ENCODE measurements at regions not wholly inside any gene's neighbourhood (a gene's known extent, or its start where the extent isn't known, plus 50 kb on each side); places are given as distances from the start of the nearest gene placed in this dataset.

- Histone ChIP-seq H3K27ac (ENCODE audit: low read depth, low read length, poor library complexity, severe bottlenecking) (no peak overlapping the region), H3K4me3 (ENCODE audit: low read depth, low read length, poor library complexity, severe bottlenecking) (no peak overlapping the region), H3K36me3 (ENCODE audit: insufficient read depth, low read length, poor library complexity, severe bottlenecking) (no peaks in the 10 kb centered on the region), H3K4me1 (ENCODE audit: insufficient read depth, low read length, poor library complexity, severe bottlenecking) (no peaks in the 10 kb centered on the region), H3K9me3 (ENCODE audit: low read depth, low read length, poor library complexity, severe bottlenecking) (no peaks in the 10 kb centered on the region), H3K27me3 (replicated peaks; ENCODE audit: insufficient read depth, low read depth, low read length, poor library complexity) (no peaks in the 10 kb centered on the region)
- intact Hi-C loops (cut with micrococcal nuclease; ENCODE audit: unreplicated experiment) = no loop called here
- ChIA-PET CTCF (no interaction called here), POLR2A (ENCODE audit: low non-redundant PET) (interaction anchor here (0.7 kb wide), 1 partner anchor 57 kb away, joined by 3 read pairs; no protein-coding TSS in a partner anchor)
- BruUV-seq (replicated peaks) = no TSS peak
- no peak for TF ChIP-seq EZH2 (IDR thresholded peaks at IDR 0.05; ENCODE audit: borderline replicate concordance, low read depth, low read length, poor library complexity, severe bottlenecking)
- TF ChIP-seq CTCF (conservative IDR thresholded peaks at IDR 0.05; ENCODE audit: low read depth, low read length) = no peak
- DNase-seq (ENCODE audit: low spot score) = no peak
Observed at GRCh38 chr13:76329866-76330580, 556.2 kb downstream of the KCTD12 start.

GRCh38 chr13:76329004-76329403 is 557.2 kb downstream of the KCTD12 start:
- CTCF ChIA-PET = no interaction called here
- no peaks in the 10 kb centered on the region for H3K4me1 ChIP-seq (ENCODE audit: insufficient read depth, low read length, poor library complexity, severe bottlenecking)
- POLR2A ChIA-PET (ENCODE audit: low non-redundant PET) = no interaction called here
- no peak for DNase-seq (ENCODE audit: low spot score)
- no peak overlapping the region for H3K4me3 ChIP-seq (ENCODE audit: low read depth, low read length, poor library complexity, severe bottlenecking)
- TF ChIP-seq CTCF (conservative IDR thresholded peaks at IDR 0.05; ENCODE audit: low read depth, low read length) = no peak
- TF ChIP-seq EZH2 (IDR thresholded peaks at IDR 0.05; ENCODE audit: borderline replicate concordance, low read depth, low read length, poor library complexity, severe bottlenecking) = no peak
- intact Hi-C loops (cut with micrococcal nuclease; ENCODE audit: unreplicated experiment) = no loop called here
- H3K27ac ChIP-seq (ENCODE audit: low read depth, low read length, poor library complexity, severe bottlenecking) = no peak overlapping the region
- no TSS peak for BruUV-seq (replicated peaks)
- no peaks in the 10 kb centered on the region for H3K9me3 ChIP-seq (ENCODE audit: low read depth, low read length, poor library complexity, severe bottlenecking)
- no peaks in the 10 kb centered on the region for H3K27me3 ChIP-seq (replicated peaks; ENCODE audit: insufficient read depth, low read depth, low read length, poor library complexity)
- H3K36me3 ChIP-seq (ENCODE audit: insufficient read depth, low read length, poor library complexity, severe bottlenecking) = no peaks in the 10 kb centered on the region

GRCh38 chr13:76326343-76326742 is 559.9 kb downstream of the KCTD12 start:
- intact Hi-C loops (cut with micrococcal nuclease; ENCODE audit: unreplicated experiment) = no loop called here
- Histone ChIP-seq H3K36me3 (ENCODE audit: insufficient read depth, low read length, poor library complexity, severe bottlenecking) (no peaks in the 10 kb centered on the region), H3K4me3 (ENCODE audit: low read depth, low read length, poor library complexity, severe bottlenecking) (no peak overlapping the region), H3K27me3 (replicated peaks; ENCODE audit: insufficient read depth, low read depth, low read length, poor library complexity) (no peaks in the 10 kb centered on the region), H3K27ac (ENCODE audit: low read depth, low read length, poor library complexity, severe bottlenecking) (no peak overlapping the region), H3K4me1 (ENCODE audit: insufficient read depth, low read length, poor library complexity, severe bottlenecking) (no peaks in the 10 kb centered on the region), H3K9me3 (ENCODE audit: low read depth, low read length, poor library complexity, severe bottlenecking) (no peaks in the 10 kb centered on the region)
- TF ChIP-seq CTCF (conservative IDR thresholded peaks at IDR 0.05; ENCODE audit: low read depth, low read length) = no peak
- no peak for TF ChIP-seq EZH2 (IDR thresholded peaks at IDR 0.05; ENCODE audit: borderline replicate concordance, low read depth, low read length, poor library complexity, severe bottlenecking)
- BruUV-seq (replicated peaks) = no TSS peak
- no peak for DNase-seq (ENCODE audit: low spot score)
- ChIA-PET CTCF (no interaction called here), POLR2A (ENCODE audit: low non-redundant PET) (no interaction called here)

Measured in A673 (cell line).